ENCODE measurements at regions not wholly inside any gene's neighbourhood (a gene's known extent, or its start where the extent isn't known, plus 50 kb on each side); places are given as distances from the start of the nearest gene placed in this dataset.
"Not testable (repeated sequence)": the region's sequence is repeated elsewhere in the genome, so short reads cannot be mapped to it uniquely, and the experiment has no call there.

GRCh38 chr5:17127743-17128231 is 89.6 kb upstream of the BASP1 start:
- no peak for TF ChIP-seq CTCF (IDR thresholded peaks at IDR 0.05; ENCODE audit: insufficient read depth, missing control alignments)
- no peak for DNase-seq (ENCODE audit: insufficient read length, low spot score)
- no peak for FAIRE-seq

GRCh38 chr5:17129093-17129849 is 88.2 kb upstream of the BASP1 start:
- TF ChIP-seq CTCF (IDR thresholded peaks at IDR 0.05; ENCODE audit: insufficient read depth, missing control alignments): no peak
- DNase-seq (ENCODE audit: insufficient read length, low spot score): no peak
- no peak for FAIRE-seq

GRCh38 chr5:17130302-17130701 is 87.1 kb upstream of the BASP1 start:
- FAIRE-seq; DNase-seq (ENCODE audit: insufficient read length, low spot score): not testable (repeated sequence)

GRCh38 chr5:17132444-17133083 is 84.9 kb upstream of the BASP1 start:
- DNase-seq (ENCODE audit: insufficient read length, low spot score) (peak; percentile 35), FAIRE-seq (no peak)
- peak; percentile 61 for TF ChIP-seq CTCF (IDR thresholded peaks at IDR 0.05; ENCODE audit: insufficient read depth, missing control alignments)

- FAIRE-seq (no peak), DNase-seq (ENCODE audit: insufficient read length, low spot score) (no peak)
Observed at GRCh38 chr5:17135050-17135449, 82.4 kb upstream of the BASP1 start.

GRCh38 chr5:17143335-17143734 is 74.1 kb upstream of the BASP1 start:
- no peak for TF ChIP-seq CTCF (IDR thresholded peaks at IDR 0.05; ENCODE audit: insufficient read depth, missing control alignments)
- FAIRE-seq (no peak), DNase-seq (ENCODE audit: insufficient read length, low spot score) (no peak)

More at GRCh38 chr5:17135050-17135449, 82.4 kb upstream of the BASP1 start:
- no peak for TF ChIP-seq CTCF (IDR thresholded peaks at IDR 0.05; ENCODE audit: insufficient read depth, missing control alignments)

- no peak for DNase-seq (ENCODE audit: insufficient read length, low spot score)
- no peak for TF ChIP-seq CTCF (IDR thresholded peaks at IDR 0.05; ENCODE audit: insufficient read depth, missing control alignments)
- FAIRE-seq: no peak
Observed at GRCh38 chr5:17146280-17146841, 71.1 kb upstream of the BASP1 start.

All from D721Med (cell line).